OCI-LY7 (cell line): ENCODE measurements at regions not wholly inside any gene's neighbourhood (a gene's known extent, or its start where the extent isn't known, plus 50 kb on each side); places are given as distances from the start of the nearest gene placed in this dataset.

Experiments
- BruUV-seq: library from RNA; stranded (reverse); fragments of 400-500 nt; replicated peaks from 2 replicates; lab custom pipeline; 2021; lab: Mats Ljungman, UMichigan
- CTCF ChIA-PET: fragments of 300-600 bp; sonication (Branson Sonifier 250); formaldehyde crosslinking; loops from one replicate; lab custom pipeline; 2022; ENCODE audit warnings: antibody characterized with exemption; ENCODE audit not compliant: unreplicated experiment; lab: Charles Lee
- POLR2A ChIA-PET: fragments of 300-600 bp; sonication (Branson Sonifier 250); formaldehyde crosslinking; loops from one replicate; lab custom pipeline; 2022; ENCODE audit warnings: antibody characterized with exemption; lab: Charles Lee
- DNase-seq: peaks from one replicate; pipeline ENCODE4 v3.0.0-alpha.2; 2015; ENCODE audit warnings: low spot score
- H2AFZ ChIP-seq: fragments of 200-600 bp; sonication (generic), shearing (Covaris generic); 2 replicates; pipeline ENCODE4 v1.6.1; 2014; ENCODE audit warnings: mild to moderate bottlenecking, antibody characterized with exemption, low read length, moderate library complexity
- H3K27ac ChIP-seq: fragments of 200-600 bp; sonication (generic); 2 replicates; pipeline ENCODE4 v1.5.1; 2014; ENCODE audit warnings: mixed run types, low read depth, mild to moderate bottlenecking, moderate library complexity, low read length, inconsistent platforms; ENCODE audit not compliant: poor library complexity, severe bottlenecking
- H3K36me3 ChIP-seq: fragments of 200-600 bp; sonication (generic); 2 replicates; pipeline ENCODE4 v1.6.1; 2014; ENCODE audit warnings: mild to moderate bottlenecking, antibody characterized with exemption, low read length, moderate library complexity, mixed read lengths; ENCODE audit not compliant: insufficient read depth
- H3K4me1 ChIP-seq: fragments of 200-600 bp; sonication (generic); 2 replicates; pipeline ENCODE4 v1.5.1; 2014; ENCODE audit warnings: mild to moderate bottlenecking, low read length; ENCODE audit not compliant: insufficient read depth, poor library complexity, severe bottlenecking
- H3K4me2 ChIP-seq: fragments of 200-600 bp; sonication (generic); 2 replicates; pipeline ENCODE4 v1.6.1; 2014; ENCODE audit warnings: mild to moderate bottlenecking, low read length
- H3K4me3 ChIP-seq: fragments of 200-600 bp; sonication (generic); 2 replicates; pipeline ENCODE4 v1.5.1; 2014; ENCODE audit warnings: mild to moderate bottlenecking, low read depth, low read length; ENCODE audit not compliant: poor library complexity, severe bottlenecking
- H3K79me2 ChIP-seq: fragments of 200-600 bp; sonication (generic); 2 replicates; pipeline ENCODE4 v1.6.1; 2016; ENCODE audit warnings: low read depth, mild to moderate bottlenecking, low read length, moderate library complexity, mixed read lengths; ENCODE audit not compliant: insufficient read depth
- H3K9me2 ChIP-seq: fragments of 200-600 bp; sonication (generic); 2 replicates; pipeline ENCODE4 v1.6.1; 2016; ENCODE audit warnings: mild to moderate bottlenecking, low read length, mixed read lengths; ENCODE audit not compliant: insufficient read depth
- H3K9me3 ChIP-seq: fragments of 200-600 bp; sonication (generic); 2 replicates; pipeline ENCODE4 v1.6.1; 2014; ENCODE audit warnings: mild to moderate bottlenecking, mixed run types, low read length, mixed read lengths
- H4K20me1 ChIP-seq: fragments of 200-600 bp; sonication (generic); 2 replicates; pipeline ENCODE4 v1.6.1; 2014; ENCODE audit warnings: mild to moderate bottlenecking, antibody characterized with exemption, low read length, moderate library complexity, mixed read lengths; ENCODE audit not compliant: insufficient read depth
- CTCF ChIP-seq: fragments of 200-600 bp; sonication (generic); conservative IDR thresholded peaks from 2 replicates; pipeline ENCODE4 v1.5.1; 2014; ENCODE audit warnings: mild to moderate bottlenecking, antibody characterized with exemption, low read length, moderate library complexity, mixed read lengths
- EZH2phosphoT487 ChIP-seq: fragments of 200-600 bp; sonication (generic); IDR thresholded peaks from 2 replicates; pipeline ENCODE4 v1.6.1; 2018; ENCODE audit warnings: low read depth, borderline replicate concordance, mild to moderate bottlenecking, mixed run types, antibody characterized with exemption, low read length, moderate library complexity, mixed read lengths
- intact Hi-C: fragments of 100-400 bp; cut with micrococcal nuclease; formaldehyde crosslinking; loops from one replicate; pipeline ENCODE4 v1.10.0; 2022; ENCODE audit not compliant: unreplicated experiment

- no peaks in the 10 kb centered on the region for H4K20me1 ChIP-seq
- TF ChIP-seq CTCF: no peak
- no peak for TF ChIP-seq EZH2phosphoT487
- BruUV-seq: no TSS peak
- no peaks in the 10 kb centered on the region for H3K36me3 ChIP-seq
- H3K79me2 ChIP-seq: no peaks in the 10 kb centered on the region
- H3K4me2 ChIP-seq: no peak overlapping the region
- no peak overlapping the region for H2AFZ ChIP-seq
- H3K9me3 ChIP-seq: no peaks in the 10 kb centered on the region
- intact Hi-C loops: no loop called here
- DNase-seq: no peak
- no peaks in the 10 kb centered on the region for H3K9me2 ChIP-seq
- CTCF ChIA-PET: no interaction called here
- no peaks in the 10 kb centered on the region for H3K4me1 ChIP-seq
- H3K27ac ChIP-seq: no peak overlapping the region
- H3K4me3 ChIP-seq: no peak overlapping the region
- POLR2A ChIA-PET: interaction anchor here (0.8 kb wide), 1 partner anchor 11 kb away, joined by 3 read pairs; no protein-coding TSS in a partner anchor
Observed at GRCh38 chr18:2144811-2145210, 426.5 kb downstream of the METTL4 start.

GRCh38 chr18:2146092-2146491, 425.2 kb downstream of the METTL4 start:
- no peak overlapping the region for H3K4me2 ChIP-seq
- no peak overlapping the region for H2AFZ ChIP-seq
- no peak for DNase-seq
- H3K36me3 ChIP-seq: no peaks in the 10 kb centered on the region
- H3K9me3 ChIP-seq: no peaks in the 10 kb centered on the region
- intact Hi-C loops: no loop called here
- H3K27ac ChIP-seq: no peak overlapping the region
- no peaks in the 10 kb centered on the region for H3K4me1 ChIP-seq
- BruUV-seq: no TSS peak
- H3K4me3 ChIP-seq: no peak overlapping the region
- no peaks in the 10 kb centered on the region for H3K9me2 ChIP-seq
- H4K20me1 ChIP-seq: no peaks in the 10 kb centered on the region
- POLR2A ChIA-PET: interaction anchor here (0.6 kb wide), 1 partner anchor 53 kb away, joined by 3 read pairs; no protein-coding TSS in a partner anchor
- CTCF ChIA-PET: no interaction called here
- TF ChIP-seq EZH2phosphoT487 (no peak), CTCF (no peak)
- H3K79me2 ChIP-seq: no peaks in the 10 kb centered on the region

GRCh38 chr18:2146754-2147153, 424.6 kb downstream of the METTL4 start:
- Histone ChIP-seq H3K4me2 (no peak overlapping the region), H4K20me1 (no peaks in the 10 kb centered on the region), H3K9me3 (no peaks in the 10 kb centered on the region), H3K9me2 (no peaks in the 10 kb centered on the region), H3K4me3 (no peak overlapping the region), H2AFZ (no peak overlapping the region), H3K79me2 (no peaks in the 10 kb centered on the region), H3K4me1 (no peaks in the 10 kb centered on the region), H3K36me3 (no peaks in the 10 kb centered on the region), H3K27ac (no peak overlapping the region)
- DNase-seq: no peak
- ChIA-PET POLR2A (interaction anchor here (0.6 kb wide), 1 partner anchor 54 kb away, joined by 3 read pairs; no protein-coding TSS in a partner anchor), CTCF (no interaction called here)
- TF ChIP-seq CTCF (no peak), EZH2phosphoT487 (no peak)
- intact Hi-C loops: no loop called here
- no TSS peak for BruUV-seq
